ENCODE measurements at regions not wholly inside any gene's neighbourhood (a gene's known extent, or its start where the extent isn't known, plus 50 kb on each side); places are given as distances from the start of the nearest gene placed in this dataset.
"Not testable (repeated sequence)": the region's sequence is repeated elsewhere in the genome, so short reads cannot be mapped to it uniquely, and the experiment has no call there.

- DNase-seq (ENCODE audit: low spot score), result peak; percentile 71
These were observed 78.0 kb upstream of the ADGRL1 start for GRCh38 chr19:14283813-14284520.

GRCh38 chr19:14279270-14279669, 73.3 kb upstream of the ADGRL1 start:
- not testable (repeated sequence) for DNase-seq (ENCODE audit: low spot score)

- no peak for DNase-seq (ENCODE audit: low spot score)
These were observed 71.6 kb upstream of the ADGRL1 start for GRCh38 chr19:14277608-14278007.

GRCh38 chr19:14275823-14276222, 69.9 kb upstream of the ADGRL1 start:
- DNase-seq (ENCODE audit: low spot score), result not testable (repeated sequence)

- no peak for DNase-seq (ENCODE audit: low spot score)
These were observed 66.7 kb upstream of the ADGRL1 start for GRCh38 chr19:14272623-14273022.

- no peak for DNase-seq (ENCODE audit: low spot score)
These were observed 65.9 kb upstream of the ADGRL1 start for GRCh38 chr19:14271840-14272239.

- not testable (repeated sequence) for DNase-seq (ENCODE audit: low spot score)
These were observed 64.6 kb upstream of the ADGRL1 start for GRCh38 chr19:14270557-14270956.

GRCh38 chr19:14267224-14267741, 61.3 kb upstream of the ADGRL1 start:
- no peak for DNase-seq (ENCODE audit: low spot score)

- DNase-seq (ENCODE audit: low spot score), result not testable (repeated sequence)
These were observed 60.2 kb upstream of the ADGRL1 start for GRCh38 chr19:14266208-14266607.

GRCh38 chr19:14265290-14266036, 59.5 kb upstream of the ADGRL1 start:
- DNase-seq (ENCODE audit: low spot score), result no peak

- DNase-seq (ENCODE audit: low spot score), result not testable (repeated sequence)
These were observed 50.1 kb upstream of the ADGRL1 start for GRCh38 chr19:14255902-14256649.
